ENCODE measurements at regions not wholly inside any gene's neighbourhood (a gene's known extent, or its start where the extent isn't known, plus 50 kb on each side); places are given as distances from the start of the nearest gene placed in this dataset.
A peak's percentile ranks its signal among the peaks of the same experiment; 100 is the strongest.

DNA sequence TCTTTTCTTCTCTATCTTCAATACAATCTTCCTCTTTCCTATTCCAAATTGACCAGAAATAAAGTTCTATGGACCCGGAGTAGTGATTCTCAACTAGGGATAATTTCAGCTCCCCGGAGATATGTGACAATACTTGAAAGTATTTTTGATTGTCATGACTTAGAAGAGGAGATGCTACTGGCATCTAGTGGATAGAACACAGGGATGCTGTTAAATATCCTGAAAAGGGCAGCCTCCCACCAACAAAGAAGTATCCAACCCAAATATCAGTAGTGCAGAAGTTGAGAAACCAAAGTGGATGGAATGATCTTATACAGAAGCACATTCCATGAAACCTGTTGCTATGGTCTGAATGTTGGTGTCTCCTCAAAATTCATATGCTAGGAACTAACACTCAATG lies 65.7 kb upstream of the NDST3 start:
- no peak for DNase-seq

DNA sequence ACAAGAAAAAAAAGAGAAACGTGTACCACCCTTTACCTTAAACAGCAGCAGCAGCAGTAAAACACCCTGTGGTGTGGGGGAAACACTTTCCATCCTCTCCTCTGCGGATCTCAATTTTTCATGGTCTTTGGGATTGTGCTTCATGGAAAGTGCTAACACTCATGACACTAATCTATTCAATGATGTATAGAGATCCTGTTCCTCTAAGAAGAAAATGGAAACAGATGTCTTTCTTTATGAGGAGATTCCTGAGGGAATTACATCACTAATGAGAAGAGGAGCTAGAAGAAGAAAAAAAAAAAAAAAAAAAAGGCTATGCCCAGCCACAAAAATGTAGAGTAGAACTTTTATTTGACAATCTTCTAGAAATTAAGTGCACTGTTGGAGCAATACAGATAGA lies 62.9 kb upstream of the NDST3 start:
- no peak for DNase-seq

DNA sequence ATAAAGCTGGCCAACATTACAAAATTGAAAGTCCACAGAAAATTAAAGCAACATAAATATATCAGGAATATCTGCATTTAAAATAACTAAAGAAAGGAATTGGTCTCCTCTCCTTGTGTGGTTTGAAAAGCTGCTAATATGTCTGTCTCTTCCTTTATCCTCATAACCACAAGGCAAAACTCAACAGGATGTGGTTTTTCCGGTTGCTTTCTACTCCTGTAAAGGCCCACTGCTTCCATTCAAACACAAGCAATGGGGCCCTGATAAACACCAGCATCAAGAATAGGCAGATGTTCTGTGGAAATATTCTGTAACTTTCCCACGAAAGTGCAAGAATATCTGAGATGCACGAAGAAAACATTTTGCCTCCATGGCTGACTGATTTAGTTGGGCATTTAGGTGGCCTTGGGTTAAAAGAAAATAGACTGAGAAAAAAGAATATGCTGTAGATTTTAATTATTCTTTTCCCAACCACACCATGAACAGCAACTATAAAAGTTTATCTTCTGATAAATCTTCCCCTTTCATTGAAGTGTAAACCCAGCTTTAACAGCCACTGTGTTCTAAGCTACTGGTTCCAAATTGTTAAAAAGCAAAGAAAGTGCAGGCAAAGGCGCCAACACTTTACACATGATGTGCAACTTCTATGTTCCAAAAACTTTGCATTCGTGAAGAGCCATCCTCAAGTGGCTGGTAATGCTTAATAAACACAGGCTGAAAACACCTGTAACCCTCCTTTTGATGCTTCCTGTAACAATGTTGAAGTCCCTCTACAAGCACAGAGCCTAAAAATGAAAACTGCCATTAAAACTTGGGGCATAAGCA lies 50.5 kb upstream of the NDST3 start:
- DNase-seq = peak in 1 of 2 experiments; percentile 6

DNA sequence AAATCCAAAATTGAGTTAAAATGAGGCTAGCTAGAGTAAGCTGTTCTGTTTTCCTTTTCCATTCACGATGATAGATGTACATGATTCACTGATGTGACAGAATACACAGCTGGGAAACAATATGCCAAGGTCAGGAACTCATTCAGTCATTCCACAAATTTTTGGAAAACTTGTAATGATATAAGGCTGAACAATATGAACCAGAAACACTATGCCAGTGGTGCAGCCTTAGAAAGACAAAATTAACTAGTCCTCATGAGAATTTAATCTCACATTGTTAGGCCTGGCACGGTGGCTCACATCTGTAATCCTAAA lies 50.0 kb upstream of the NDST3 start:
- DNase-seq = no peak

Data from SW 1271 (cell line).